C4-2B (cell line): ENCODE measurements at regions not wholly inside any gene's neighbourhood (a gene's known extent, or its start where the extent isn't known, plus 50 kb on each side); places are given as distances from the start of the nearest gene placed in this dataset.

Source experiments
- H3K27ac ChIP-seq: fragments of 450-650 bp; 2 replicates; pipeline ENCODE4 v1.5.1; 2017
- ZFX ChIP-seq: fragments of 450-650 bp; IDR thresholded peaks from 2 replicates; pipeline ENCODE4 v1.6.1; 2017
- TF ChIP-seq, protein P1 (sequence below): fragments of 450-650 bp; conservative IDR thresholded peaks from 2 replicates; pipeline ENCODE4 v1.5.1; 2017; ENCODE audit warnings: mild to moderate bottlenecking

DNA sequence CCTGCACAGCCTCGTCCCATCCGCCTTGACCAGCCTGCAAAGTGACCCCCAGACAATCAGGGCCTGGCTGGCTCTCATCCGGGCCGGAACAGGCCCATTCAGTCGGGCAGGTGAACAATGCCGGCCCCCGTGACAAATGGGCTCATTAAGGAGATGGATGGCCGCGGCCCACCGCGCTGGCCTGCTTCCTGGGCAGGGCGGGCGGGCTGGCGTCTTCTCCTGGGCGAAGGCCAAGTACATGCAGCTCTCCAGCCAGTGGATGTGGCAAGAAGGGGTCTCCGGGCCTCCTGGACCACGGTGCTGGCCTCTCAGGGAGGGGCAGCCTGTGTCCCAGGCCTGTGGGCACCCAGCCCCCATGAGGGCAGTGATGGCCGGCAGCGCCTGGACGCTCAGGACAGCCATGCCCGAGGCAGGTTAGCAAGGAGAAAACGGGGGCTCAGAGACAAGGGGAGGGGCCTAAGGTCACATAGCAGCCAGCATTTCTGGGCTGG, 1022.8 kb downstream of the BRD1 start:
- no peak overlapping the region for H3K27ac ChIP-seq
- no peak for TF ChIP-seq ZFX
- TF ChIP-seq, protein P1, sequence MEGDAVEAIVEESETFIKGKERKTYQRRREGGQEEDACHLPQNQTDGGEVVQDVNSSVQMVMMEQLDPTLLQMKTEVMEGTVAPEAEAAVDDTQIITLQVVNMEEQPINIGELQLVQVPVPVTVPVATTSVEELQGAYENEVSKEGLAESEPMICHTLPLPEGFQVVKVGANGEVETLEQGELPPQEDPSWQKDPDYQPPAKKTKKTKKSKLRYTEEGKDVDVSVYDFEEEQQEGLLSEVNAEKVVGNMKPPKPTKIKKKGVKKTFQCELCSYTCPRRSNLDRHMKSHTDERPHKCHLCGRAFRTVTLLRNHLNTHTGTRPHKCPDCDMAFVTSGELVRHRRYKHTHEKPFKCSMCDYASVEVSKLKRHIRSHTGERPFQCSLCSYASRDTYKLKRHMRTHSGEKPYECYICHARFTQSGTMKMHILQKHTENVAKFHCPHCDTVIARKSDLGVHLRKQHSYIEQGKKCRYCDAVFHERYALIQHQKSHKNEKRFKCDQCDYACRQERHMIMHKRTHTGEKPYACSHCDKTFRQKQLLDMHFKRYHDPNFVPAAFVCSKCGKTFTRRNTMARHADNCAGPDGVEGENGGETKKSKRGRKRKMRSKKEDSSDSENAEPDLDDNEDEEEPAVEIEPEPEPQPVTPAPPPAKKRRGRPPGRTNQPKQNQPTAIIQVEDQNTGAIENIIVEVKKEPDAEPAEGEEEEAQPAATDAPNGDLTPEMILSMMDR, result no peak

DNA sequence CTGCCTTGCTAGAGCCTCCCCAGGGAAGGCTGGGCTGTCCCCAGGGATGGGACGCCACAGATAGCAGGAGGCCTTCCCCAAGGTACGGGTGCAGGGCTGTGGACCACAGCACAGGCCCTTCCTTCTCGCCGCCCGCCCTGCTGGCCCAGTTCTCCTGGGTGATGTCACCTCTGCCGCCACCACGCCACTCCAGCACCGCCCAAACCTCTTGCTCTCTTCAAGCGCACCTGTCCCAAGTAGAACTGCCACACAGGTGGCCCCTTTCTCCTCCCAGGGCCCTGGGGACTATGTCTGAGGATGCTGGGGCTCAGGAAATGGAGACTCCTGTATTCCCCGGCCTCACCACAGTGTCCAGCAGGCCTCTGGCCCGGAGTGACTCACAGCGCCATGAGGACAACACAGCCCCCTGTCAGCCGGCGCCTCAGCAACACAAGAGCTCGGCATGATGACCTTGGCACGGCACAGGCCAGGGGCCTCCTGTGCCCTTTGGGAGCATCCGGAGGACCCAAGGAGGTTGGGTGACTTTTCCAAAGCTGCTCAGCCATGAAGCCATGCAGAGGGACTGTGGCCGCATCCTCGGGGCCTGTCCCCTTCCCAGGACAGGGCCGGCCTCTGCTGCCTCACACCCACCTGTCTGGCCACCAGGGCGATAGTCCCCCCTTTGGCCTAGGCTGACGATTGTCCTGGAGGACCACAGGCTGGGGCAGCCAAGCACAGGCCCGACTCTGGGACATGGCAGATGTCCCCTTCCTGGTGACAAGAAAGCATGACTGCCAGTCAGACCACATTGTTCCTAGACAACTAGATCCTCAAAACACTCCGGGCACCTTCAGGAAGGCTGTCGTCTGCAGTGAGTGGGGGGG, 1023.5 kb downstream of the BRD1 start:
- no peak for TF ChIP-seq ZFX
- TF ChIP-seq, protein P1, result no peak
- H3K27ac ChIP-seq, result no peak overlapping the region

DNA sequence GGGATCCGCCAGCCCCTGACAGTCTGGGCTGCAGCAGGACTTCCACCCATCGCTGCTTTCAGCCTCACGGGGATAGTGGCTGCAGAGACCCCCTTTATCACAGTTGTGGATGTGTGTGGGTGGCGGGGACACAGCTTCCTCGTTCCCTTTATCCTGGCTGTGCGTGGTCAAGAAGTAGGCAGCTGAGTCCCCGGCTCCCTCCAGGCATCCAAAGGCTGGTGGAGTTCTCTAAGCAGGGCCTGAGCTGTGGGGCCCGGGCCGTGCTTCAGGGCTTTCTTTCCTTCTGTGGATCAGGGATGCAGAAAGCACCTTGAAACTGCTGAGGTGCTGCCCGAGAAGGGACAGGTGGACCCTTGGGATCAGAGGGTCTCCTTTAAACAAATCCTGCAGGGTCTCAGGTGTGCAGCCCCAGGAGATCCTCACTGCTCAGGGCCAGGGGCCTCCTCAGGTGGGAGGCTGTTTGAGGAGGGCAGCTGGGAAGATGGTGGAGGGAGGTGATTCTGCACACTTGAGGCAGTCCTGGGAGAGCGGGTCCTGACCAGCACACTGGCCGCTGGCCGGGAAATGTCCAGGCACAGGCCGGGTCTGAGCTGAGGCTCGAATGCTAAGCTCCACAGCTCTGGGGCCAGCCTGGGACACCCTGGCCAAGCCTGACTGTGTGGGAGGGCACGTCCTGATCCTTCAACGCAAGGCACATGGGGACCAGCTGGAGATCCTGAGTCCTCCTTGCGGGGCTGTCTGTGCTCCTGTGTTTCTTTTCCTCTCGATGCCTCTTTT, 1024.3 kb downstream of the BRD1 start:
- TF ChIP-seq, protein P1, result no peak
- no peak for TF ChIP-seq ZFX
- no peak overlapping the region for H3K27ac ChIP-seq

DNA sequence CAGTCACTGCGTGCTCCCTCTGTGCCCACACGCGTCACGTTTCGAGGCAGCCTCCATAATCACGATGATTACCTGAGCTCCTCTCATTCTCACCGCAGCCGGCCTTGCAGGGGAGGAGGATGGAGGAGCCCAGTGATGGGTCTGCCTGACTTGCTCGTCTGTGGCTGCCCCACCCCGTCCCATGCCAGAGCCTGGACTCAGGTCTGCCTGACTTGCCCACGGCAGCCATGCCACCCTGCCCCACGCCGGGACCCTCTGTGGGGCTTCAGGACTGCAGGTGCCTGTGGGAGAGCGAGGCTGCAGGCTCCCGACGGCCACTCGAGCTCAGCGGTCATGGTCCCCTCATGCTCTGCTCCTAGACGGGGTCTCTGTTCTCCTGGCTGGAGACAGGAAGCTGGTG, 1025.1 kb downstream of the BRD1 start:
- no peak overlapping the region for H3K27ac ChIP-seq
- TF ChIP-seq, protein P1, result no peak
- no peak for TF ChIP-seq ZFX

DNA sequence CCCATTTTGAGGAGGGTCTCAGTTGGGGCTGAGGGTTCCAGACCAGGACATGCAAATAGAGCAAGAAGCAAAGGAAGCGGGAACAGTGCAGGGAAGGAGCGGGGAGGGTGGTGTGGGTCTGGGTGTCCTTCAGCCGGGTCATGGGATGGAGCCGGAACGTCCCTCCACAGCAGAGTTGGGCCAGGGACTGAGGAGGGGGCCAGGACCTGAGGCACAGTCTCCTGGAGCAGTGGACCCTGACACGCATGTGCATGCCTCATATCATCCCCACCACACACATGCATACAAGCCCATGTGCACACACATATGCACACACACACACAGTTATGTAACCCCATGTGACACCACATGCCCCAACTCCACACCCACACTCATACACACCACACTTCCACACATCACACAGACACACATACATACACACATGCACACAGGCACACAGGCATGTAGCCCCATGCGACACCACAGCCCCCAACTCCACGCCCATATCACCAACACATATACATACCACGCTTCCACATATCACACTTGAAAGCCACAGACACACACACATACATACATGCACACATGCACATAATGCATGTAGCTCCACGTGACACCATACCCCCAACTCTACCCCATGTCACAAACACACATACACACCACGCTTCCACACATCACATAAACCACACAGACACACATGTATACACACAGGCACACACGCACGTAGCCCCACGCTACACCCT, 1026.6 kb downstream of the BRD1 start:
- no peak for TF ChIP-seq ZFX
- TF ChIP-seq, protein P1, result no peak
- H3K27ac ChIP-seq, result no peak overlapping the region

DNA sequence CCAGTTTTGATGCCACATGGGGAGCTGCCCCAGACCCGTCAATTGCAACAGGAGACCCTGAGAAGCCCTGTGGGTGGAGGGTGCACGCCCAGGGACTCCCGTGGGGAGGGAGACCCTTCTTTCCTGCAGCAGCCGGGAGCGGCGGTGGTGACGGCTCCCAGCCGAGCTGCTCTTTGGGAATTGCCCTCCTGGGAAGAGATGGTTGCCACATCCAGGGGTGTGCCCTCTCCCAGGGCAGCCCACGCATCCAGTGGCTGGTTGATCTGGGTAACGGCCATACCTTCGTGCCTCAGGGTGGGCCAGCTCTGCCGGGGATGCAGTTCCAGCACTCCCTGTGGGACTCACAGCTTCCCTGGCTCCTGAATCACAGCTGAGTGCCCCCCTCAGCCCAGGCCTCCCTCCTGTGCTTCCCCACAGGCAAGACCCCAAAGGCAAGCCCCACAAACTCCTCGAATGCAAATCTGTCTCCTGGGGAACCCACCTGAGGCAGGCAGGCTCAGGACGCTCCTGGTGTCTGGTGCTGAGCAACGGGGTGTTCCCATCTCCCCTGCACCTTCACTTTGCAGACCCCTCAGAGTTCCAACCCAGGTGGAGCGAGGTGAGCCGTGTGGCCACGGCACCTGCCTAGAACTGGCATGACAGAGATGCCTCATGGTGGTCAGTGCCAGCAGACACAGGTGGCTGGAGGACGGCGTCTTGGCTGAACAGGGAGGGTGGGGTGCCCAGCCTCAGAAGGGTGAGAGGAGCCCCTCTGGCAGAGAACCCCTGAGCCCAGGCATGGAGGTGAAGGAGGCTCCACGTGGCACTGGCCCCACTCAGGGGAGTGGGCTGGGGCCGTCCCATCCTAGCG, 1027.4 kb downstream of the BRD1 start:
- no peak overlapping the region for H3K27ac ChIP-seq
- TF ChIP-seq ZFX, result no peak
- TF ChIP-seq, protein P1, result no peak
